HT1080 (cell line): ENCODE measurements at regions not wholly inside any gene's neighbourhood (a gene's known extent, or its start where the extent isn't known, plus 50 kb on each side); places are given as distances from the start of the nearest gene placed in this dataset.

Experiments
- DNase-seq: peaks from one replicate; pipeline ENCODE4 v3.0.0-alpha.2; 2015; ENCODE audit warnings: low read depth

DNA sequence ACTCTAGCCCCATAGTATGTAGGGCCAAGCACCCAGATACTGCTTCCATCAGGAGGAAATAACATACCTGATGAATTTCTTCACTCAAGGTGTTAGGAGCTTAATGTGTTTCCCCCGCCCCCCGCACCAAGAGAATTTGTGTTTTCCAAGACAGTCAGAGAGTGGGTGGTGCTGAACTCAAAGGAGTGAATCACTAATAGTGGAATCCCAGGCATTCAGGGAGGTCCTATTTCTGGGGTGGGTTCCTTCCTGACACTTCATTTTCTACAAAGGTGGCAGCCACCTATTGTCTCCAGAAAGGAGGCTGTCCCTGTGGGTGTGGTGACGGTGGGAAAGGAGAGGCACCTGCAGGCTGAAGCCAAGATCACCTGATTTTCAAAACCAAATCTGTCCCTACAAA lies 50.8 kb upstream of the ELF5 start:
- DNase-seq, result peak; percentile 46

- DNase-seq, result no peak
These were observed 51.2 kb upstream of the ELF5 start for GRCh38 chr11:34564807-34565241.

- no peak for DNase-seq
These were observed 52.0 kb upstream of the ELF5 start for GRCh38 chr11:34565417-34566207.

GRCh38 chr11:34566208-34566551 lies 52.6 kb upstream of the ELF5 start:
- DNase-seq, result no peak

DNA sequence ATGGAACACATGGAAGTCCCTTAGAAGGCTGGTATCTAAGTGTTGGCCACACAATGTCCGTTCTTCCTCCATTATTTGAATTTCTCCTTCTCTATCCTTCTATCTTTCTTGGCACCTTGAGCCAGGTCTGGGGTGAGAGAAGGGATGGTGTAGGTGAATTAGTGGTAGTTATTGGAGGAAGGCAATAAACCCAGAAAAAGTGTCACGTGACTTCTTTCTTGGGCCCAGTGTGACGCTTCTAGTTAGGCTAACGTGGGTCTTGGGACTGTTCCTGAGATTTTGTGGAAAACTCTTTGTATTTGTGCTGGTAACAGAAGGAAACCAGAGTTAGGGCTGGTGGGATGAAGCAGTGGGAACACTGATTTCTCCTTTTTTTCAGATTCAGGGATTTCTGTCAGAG lies 53.1 kb upstream of the ELF5 start:
- no peak for DNase-seq

DNA sequence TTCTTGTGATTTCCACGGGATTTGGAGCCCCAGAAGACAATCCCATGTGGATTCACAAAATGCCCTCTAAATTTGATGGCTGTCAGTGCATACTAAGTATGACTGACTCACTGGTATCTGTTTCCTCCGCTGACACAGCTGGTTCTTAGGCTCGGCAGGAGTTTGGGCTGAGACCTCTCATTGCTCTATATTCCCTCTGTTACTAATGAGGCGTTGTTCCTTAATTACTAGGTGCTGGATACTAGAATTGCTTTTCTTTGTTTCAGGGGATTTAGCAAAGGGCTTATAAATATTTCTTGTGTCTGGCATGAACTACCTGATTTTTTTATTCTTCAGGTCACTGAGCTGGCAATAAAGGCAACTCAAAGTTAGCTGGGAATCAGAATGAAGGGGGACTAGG lies 53.2 kb upstream of the EHF start:
- DNase-seq, result no peak

- DNase-seq, result peak; percentile 89
These were observed 50.3 kb upstream of the EHF start for GRCh38 chr11:34570584-34570983.
